ENCODE measurements at regions not wholly inside any gene's neighbourhood (a gene's known extent, or its start where the extent isn't known, plus 50 kb on each side); places are given as distances from the start of the nearest gene placed in this dataset.

GRCh38 chr9:95775191-95775590, 100.3 kb upstream of the ERCC6L2 start:
- TF ChIP-seq CTCF (IDR thresholded peaks at IDR 0.05; ENCODE audit: unreplicated experiment) = no peak

GRCh38 chr9:95773053-95773418, 102.5 kb upstream of the ERCC6L2 start:
- Mint-ChIP-seq H3K4me1 (ENCODE audit: low read depth) (peaks cover 18% of the 10 kb centered on the region), H3K4me3 (ENCODE audit: low read depth) (no peak overlapping the region), H3K27me3 (peaks cover 33% of the 10 kb centered on the region), H3K27ac (no peak overlapping the region), H3K9me3 (ENCODE audit: low read depth) (no peaks in the 10 kb centered on the region), H3K36me3 (ENCODE audit: insufficient read depth) (no peaks in the 10 kb centered on the region)
- DNase-seq (ENCODE audit: low spot score, unreplicated experiment) = no peak
- no peak for TF ChIP-seq CTCF (IDR thresholded peaks at IDR 0.05; ENCODE audit: unreplicated experiment)

More at GRCh38 chr9:95775191-95775590, 100.3 kb upstream of the ERCC6L2 start:
- Mint-ChIP-seq H3K27me3 (peaks cover 30% of the 10 kb centered on the region), H3K4me3 (ENCODE audit: low read depth) (no peak overlapping the region), H3K27ac (no peak overlapping the region), H3K36me3 (ENCODE audit: insufficient read depth) (no peaks in the 10 kb centered on the region), H3K9me3 (ENCODE audit: low read depth) (no peaks in the 10 kb centered on the region), H3K4me1 (ENCODE audit: low read depth) (peaks cover 18% of the 10 kb centered on the region)
- DNase-seq (ENCODE audit: low spot score, unreplicated experiment) = no peak

- Mint-ChIP-seq H3K27ac (no peak overlapping the region), H3K4me3 (ENCODE audit: low read depth) (no peak overlapping the region), H3K27me3 (peaks cover 35% of the 10 kb centered on the region), H3K36me3 (ENCODE audit: insufficient read depth) (no peaks in the 10 kb centered on the region), H3K4me1 (ENCODE audit: low read depth) (peaks cover 18% of the 10 kb centered on the region), H3K9me3 (ENCODE audit: low read depth) (no peaks in the 10 kb centered on the region)
- no peak for DNase-seq (ENCODE audit: low spot score, unreplicated experiment)
- TF ChIP-seq CTCF (IDR thresholded peaks at IDR 0.05; ENCODE audit: unreplicated experiment) = no peak
Measured at GRCh38 chr9:95772320-95773052, 103.0 kb upstream of the ERCC6L2 start.

GRCh38 chr9:95771556-95772246, 103.8 kb upstream of the ERCC6L2 start:
- no peak overlapping the region for H3K4me3 Mint-ChIP-seq (ENCODE audit: low read depth)
- H3K9me3 Mint-ChIP-seq (ENCODE audit: low read depth) = no peaks in the 10 kb centered on the region
- H3K27me3 Mint-ChIP-seq = peaks cover 35% of the 10 kb centered on the region
- no peak for TF ChIP-seq CTCF (IDR thresholded peaks at IDR 0.05; ENCODE audit: unreplicated experiment)
- no peaks in the 10 kb centered on the region for H3K36me3 Mint-ChIP-seq (ENCODE audit: insufficient read depth)
- DNase-seq (ENCODE audit: low spot score, unreplicated experiment) = no peak
- H3K4me1 Mint-ChIP-seq (ENCODE audit: low read depth) = peaks cover 18% of the 10 kb centered on the region
- H3K27ac Mint-ChIP-seq = peak overlapping the region; percentile 54

GRCh38 chr9:95770653-95771131, 104.8 kb upstream of the ERCC6L2 start:
- Mint-ChIP-seq H3K27me3 (peaks cover 38% of the 10 kb centered on the region), H3K36me3 (ENCODE audit: insufficient read depth) (no peaks in the 10 kb centered on the region), H3K9me3 (ENCODE audit: low read depth) (no peaks in the 10 kb centered on the region), H3K27ac (no peak overlapping the region), H3K4me1 (ENCODE audit: low read depth) (peaks cover 18% of the 10 kb centered on the region), H3K4me3 (ENCODE audit: low read depth) (no peak overlapping the region)
- TF ChIP-seq CTCF (IDR thresholded peaks at IDR 0.05; ENCODE audit: unreplicated experiment) = no peak
- DNase-seq (ENCODE audit: low spot score, unreplicated experiment) = no peak
